ENCODE measurements at regions not wholly inside any gene's neighbourhood (a gene's known extent, or its start where the extent isn't known, plus 50 kb on each side); places are given as distances from the start of the nearest gene placed in this dataset.

DNA sequence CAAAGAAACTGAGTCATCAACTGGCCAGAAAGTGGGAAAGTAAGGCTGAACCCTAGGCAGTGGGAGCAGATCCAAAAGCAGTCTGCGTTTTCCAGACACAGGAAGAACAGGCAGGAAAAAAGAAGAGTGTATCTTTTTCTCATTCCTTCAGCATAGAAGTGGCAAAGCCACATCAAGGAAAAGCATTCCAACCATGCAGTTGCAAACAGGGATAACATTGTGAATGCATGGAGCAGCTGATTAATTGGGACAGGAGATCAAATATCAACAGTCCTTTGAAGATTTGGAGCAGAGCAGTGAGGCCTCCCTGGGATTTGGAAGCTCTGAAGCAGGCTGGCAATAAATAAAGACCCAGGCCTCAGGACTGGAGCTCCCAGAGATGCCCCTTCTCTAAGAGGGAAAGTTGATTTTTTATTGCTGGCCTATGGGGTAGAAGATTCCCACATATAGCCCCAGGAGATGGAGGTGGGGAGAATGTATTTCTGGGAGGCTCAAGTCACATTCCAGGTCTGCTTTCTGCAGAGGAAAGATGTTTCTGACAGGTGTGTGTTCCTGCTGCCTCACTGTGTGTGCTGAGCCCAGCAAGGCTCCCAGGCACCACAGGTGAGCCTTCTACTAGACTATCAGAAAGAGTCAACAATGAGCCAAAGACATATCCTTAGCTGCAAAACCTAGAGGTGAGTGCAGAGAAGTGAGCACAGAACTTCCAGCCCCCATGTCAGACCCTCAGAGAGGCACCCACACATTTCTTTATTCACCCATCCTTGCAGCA lies 222.5 kb downstream of the RAB28 start:
- Histone ChIP-seq H3K36me3 (ENCODE audit: insufficient read depth, low read length, poor library complexity, severe bottlenecking) (no peaks in the 10 kb centered on the region), H3K27ac (ENCODE audit: low read depth, low read length, poor library complexity, severe bottlenecking) (no peak overlapping the region), H3K4me1 (ENCODE audit: insufficient read depth, low read length, poor library complexity, severe bottlenecking) (no peaks in the 10 kb centered on the region), H3K9me3 (ENCODE audit: low read depth, low read length, poor library complexity, severe bottlenecking) (no peaks in the 10 kb centered on the region), H3K27me3 (replicated peaks; ENCODE audit: insufficient read depth, low read depth, low read length, poor library complexity) (no peaks in the 10 kb centered on the region), H3K4me3 (ENCODE audit: low read depth, low read length, poor library complexity, severe bottlenecking) (no peak overlapping the region)
- no TSS peak for BruUV-seq (replicated peaks)
- DNase-seq (ENCODE audit: low spot score), result no peak
- CTCF ChIA-PET, result no interaction called here
- intact Hi-C loops (cut with micrococcal nuclease; ENCODE audit: unreplicated experiment), result no loop called here
- TF ChIP-seq EZH2 (IDR thresholded peaks at IDR 0.05; ENCODE audit: borderline replicate concordance, low read depth, low read length, poor library complexity, severe bottlenecking), result no peak
- TF ChIP-seq, protein P1, sequence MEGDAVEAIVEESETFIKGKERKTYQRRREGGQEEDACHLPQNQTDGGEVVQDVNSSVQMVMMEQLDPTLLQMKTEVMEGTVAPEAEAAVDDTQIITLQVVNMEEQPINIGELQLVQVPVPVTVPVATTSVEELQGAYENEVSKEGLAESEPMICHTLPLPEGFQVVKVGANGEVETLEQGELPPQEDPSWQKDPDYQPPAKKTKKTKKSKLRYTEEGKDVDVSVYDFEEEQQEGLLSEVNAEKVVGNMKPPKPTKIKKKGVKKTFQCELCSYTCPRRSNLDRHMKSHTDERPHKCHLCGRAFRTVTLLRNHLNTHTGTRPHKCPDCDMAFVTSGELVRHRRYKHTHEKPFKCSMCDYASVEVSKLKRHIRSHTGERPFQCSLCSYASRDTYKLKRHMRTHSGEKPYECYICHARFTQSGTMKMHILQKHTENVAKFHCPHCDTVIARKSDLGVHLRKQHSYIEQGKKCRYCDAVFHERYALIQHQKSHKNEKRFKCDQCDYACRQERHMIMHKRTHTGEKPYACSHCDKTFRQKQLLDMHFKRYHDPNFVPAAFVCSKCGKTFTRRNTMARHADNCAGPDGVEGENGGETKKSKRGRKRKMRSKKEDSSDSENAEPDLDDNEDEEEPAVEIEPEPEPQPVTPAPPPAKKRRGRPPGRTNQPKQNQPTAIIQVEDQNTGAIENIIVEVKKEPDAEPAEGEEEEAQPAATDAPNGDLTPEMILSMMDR (conservative IDR thresholded peaks at IDR 0.05; ENCODE audit: low read depth, low read length), result no peak
- POLR2A ChIA-PET (ENCODE audit: low non-redundant PET), result no interaction called here

DNA sequence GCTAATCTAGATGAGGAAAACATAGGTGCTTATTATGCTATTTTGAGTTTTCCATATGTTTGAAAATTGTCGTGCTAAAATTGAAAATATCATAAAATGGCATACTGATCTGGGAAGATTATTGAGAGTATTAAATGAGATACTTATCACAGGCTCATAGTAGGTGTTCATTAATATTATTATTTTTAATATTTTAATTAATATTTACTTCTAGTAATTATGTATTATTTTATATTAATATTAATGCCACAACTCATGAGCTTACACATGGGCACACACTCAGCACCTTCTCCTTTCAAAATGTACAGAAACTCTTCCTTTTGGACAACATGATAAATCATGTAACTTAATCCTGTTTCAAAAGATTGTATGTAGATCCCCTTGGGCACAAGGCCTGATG lies 223.6 kb downstream of the RAB28 start:
- intact Hi-C loops (cut with micrococcal nuclease; ENCODE audit: unreplicated experiment), result no loop called here
- Histone ChIP-seq H3K4me3 (ENCODE audit: low read depth, low read length, poor library complexity, severe bottlenecking) (no peak overlapping the region), H3K4me1 (ENCODE audit: insufficient read depth, low read length, poor library complexity, severe bottlenecking) (no peaks in the 10 kb centered on the region), H3K9me3 (ENCODE audit: low read depth, low read length, poor library complexity, severe bottlenecking) (no peaks in the 10 kb centered on the region), H3K27ac (ENCODE audit: low read depth, low read length, poor library complexity, severe bottlenecking) (no peak overlapping the region), H3K27me3 (replicated peaks; ENCODE audit: insufficient read depth, low read depth, low read length, poor library complexity) (no peaks in the 10 kb centered on the region), H3K36me3 (ENCODE audit: insufficient read depth, low read length, poor library complexity, severe bottlenecking) (no peaks in the 10 kb centered on the region)
- no peak for TF ChIP-seq EZH2 (IDR thresholded peaks at IDR 0.05; ENCODE audit: borderline replicate concordance, low read depth, low read length, poor library complexity, severe bottlenecking)
- TF ChIP-seq, protein P1 (conservative IDR thresholded peaks at IDR 0.05; ENCODE audit: low read depth, low read length), result no peak
- POLR2A ChIA-PET (ENCODE audit: low non-redundant PET), result no interaction called here
- CTCF ChIA-PET, result no interaction called here
- DNase-seq (ENCODE audit: low spot score), result no peak
- BruUV-seq (replicated peaks), result no TSS peak

DNA sequence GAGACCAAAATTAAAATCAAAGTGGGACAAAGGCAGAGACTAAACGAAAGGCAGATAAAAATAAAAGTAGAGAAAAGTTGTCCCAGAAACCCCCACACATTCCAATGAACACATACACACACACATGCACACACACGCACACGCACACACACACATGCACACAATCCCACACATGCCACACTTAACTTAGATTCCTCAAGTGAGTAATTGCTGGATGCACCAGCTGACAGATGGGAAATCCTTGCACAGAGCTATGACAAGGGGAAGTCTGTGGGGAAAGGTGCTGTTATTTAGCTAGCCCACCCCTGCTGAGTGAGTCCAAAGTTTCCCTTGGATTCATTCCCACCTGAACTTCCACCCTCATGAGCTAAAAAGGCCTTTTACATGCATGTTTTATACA lies 233.9 kb downstream of the RAB28 start:
- intact Hi-C loops (cut with micrococcal nuclease; ENCODE audit: unreplicated experiment), result loop anchor here (5.0 kb wide), 1 partner anchor 297 kb away; no protein-coding TSS in a partner anchor
- DNase-seq (ENCODE audit: low spot score), result no peak
- TF ChIP-seq, protein P1 (conservative IDR thresholded peaks at IDR 0.05; ENCODE audit: low read depth, low read length), result no peak
- POLR2A ChIA-PET (ENCODE audit: low non-redundant PET), result no interaction called here
- no peak overlapping the region for H3K4me3 ChIP-seq (ENCODE audit: low read depth, low read length, poor library complexity, severe bottlenecking)
- H3K4me1 ChIP-seq (ENCODE audit: insufficient read depth, low read length, poor library complexity, severe bottlenecking), result no peaks in the 10 kb centered on the region
- no peaks in the 10 kb centered on the region for H3K36me3 ChIP-seq (ENCODE audit: insufficient read depth, low read length, poor library complexity, severe bottlenecking)
- H3K27ac ChIP-seq (ENCODE audit: low read depth, low read length, poor library complexity, severe bottlenecking), result no peak overlapping the region
- no peaks in the 10 kb centered on the region for H3K27me3 ChIP-seq (replicated peaks; ENCODE audit: insufficient read depth, low read depth, low read length, poor library complexity)
- BruUV-seq (replicated peaks), result no TSS peak
- H3K9me3 ChIP-seq (ENCODE audit: low read depth, low read length, poor library complexity, severe bottlenecking), result peaks cover 7% of the 10 kb centered on the region
- CTCF ChIA-PET, result no interaction called here

Measured in A673 (cell line).